ENCODE measurements at regions not wholly inside any gene's neighbourhood (a gene's known extent, or its start where the extent isn't known, plus 50 kb on each side); places are given as distances from the start of the nearest gene placed in this dataset.

GRCh38 chr16:63960321-63960720 is 1161.5 kb downstream of the CDH11 start:
- TF ChIP-seq CTCF (IDR thresholded peaks at IDR 0.05) (no peak), POLR2A (IDR thresholded peaks at IDR 0.05) (no peak)

All from thyroid gland (tissue), 4 donors.